ENCODE measurements at regions not wholly inside any gene's neighbourhood (a gene's known extent, or its start where the extent isn't known, plus 50 kb on each side); places are given as distances from the start of the nearest gene placed in this dataset.
"Not testable (repeated sequence)": the region's sequence is repeated elsewhere in the genome, so short reads cannot be mapped to it uniquely, and the experiment has no call there.

DNA sequence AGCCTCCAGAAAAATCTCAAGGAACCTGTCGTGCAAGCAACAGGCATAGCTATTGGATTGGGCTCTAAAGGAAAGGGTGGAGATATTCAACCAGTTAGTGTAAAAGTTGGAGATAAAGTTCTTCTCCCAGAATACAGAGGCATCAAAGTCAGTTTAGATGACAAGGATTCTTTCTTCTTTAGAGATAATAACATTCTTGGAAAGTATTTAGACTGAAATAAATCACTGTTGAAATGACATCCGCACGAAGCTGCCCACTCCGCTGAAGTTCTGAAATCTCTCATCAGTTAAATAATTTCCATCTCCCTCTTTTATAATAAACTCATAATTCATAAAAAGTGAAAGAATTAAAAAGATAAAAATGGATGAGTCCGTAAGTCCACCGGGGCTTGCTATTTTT, 1354.9 kb upstream of the TMEM132C start:
- Histone ChIP-seq H3K4me1 (ENCODE audit: insufficient read depth, low read length) (no peaks in the 10 kb centered on the region), H3K9ac (ENCODE audit: low read depth, low read length) (no peak overlapping the region), H3K36me3 (ENCODE audit: insufficient read depth, low read length) (no peaks in the 10 kb centered on the region), H3K9me3 (ENCODE audit: control insufficient read depth, insufficient read depth, low read length) (peaks cover 5% of the 10 kb centered on the region; the same call in 1 of the 2 replicates)

DNA sequence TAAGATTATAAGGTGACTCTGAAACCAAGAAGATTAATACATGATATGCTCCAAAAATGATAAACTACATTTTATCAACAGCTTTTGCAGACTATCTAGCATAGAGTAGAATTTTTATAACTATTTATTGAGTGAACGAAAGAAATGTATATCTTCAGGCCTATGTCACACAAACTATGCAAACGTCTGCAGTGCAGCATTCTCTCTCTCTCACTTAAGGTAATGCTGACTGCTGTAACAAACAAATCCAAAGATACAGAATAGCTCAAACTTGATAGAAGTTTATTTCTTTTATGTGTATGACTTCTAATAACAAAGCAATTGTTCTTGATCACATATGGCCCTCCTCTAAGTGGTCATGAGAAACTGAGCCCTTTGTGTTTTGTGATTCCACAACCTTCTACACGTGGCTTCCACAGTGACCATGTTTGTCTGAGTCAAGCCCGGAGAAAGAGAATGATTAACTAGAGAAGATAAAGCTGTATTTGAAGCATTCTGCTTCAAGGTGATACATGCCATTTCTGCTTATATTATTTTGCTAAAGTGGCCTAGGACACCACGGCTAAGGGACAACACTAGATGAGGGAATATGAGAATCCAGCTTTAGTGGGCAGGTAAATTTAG, 1352.7 kb upstream of the TMEM132C start:
- Histone ChIP-seq H3K9ac (ENCODE audit: low read depth, low read length) (no peak overlapping the region), H3K4me1 (ENCODE audit: insufficient read depth, low read length) (no peaks in the 10 kb centered on the region), H3K9me3 (ENCODE audit: control insufficient read depth, insufficient read depth, low read length) (peaks cover 5% of the 10 kb centered on the region; the same call in 1 of the 2 replicates), H3K36me3 (ENCODE audit: insufficient read depth, low read length) (no peaks in the 10 kb centered on the region)

GRCh38 chr12:126915309-126915708, 1351.7 kb upstream of the TMEM132C start:
- H3K4me1 ChIP-seq (ENCODE audit: insufficient read depth, low read length), result no peaks in the 10 kb centered on the region
- no peak overlapping the region for H3K9ac ChIP-seq (ENCODE audit: low read depth, low read length)
- H3K9me3 ChIP-seq (ENCODE audit: control insufficient read depth, insufficient read depth, low read length), result peaks cover 5% of the 10 kb centered on the region; the same call in 1 of the 2 replicates
- H3K36me3 ChIP-seq (ENCODE audit: insufficient read depth, low read length), result no peaks in the 10 kb centered on the region

- Histone ChIP-seq H3K36me3 (ENCODE audit: insufficient read depth, low read length) (no peaks in the 10 kb centered on the region), H3K9me3 (ENCODE audit: control insufficient read depth, insufficient read depth, low read length) (no peaks in the 10 kb centered on the region), H3K4me1 (ENCODE audit: insufficient read depth, low read length) (no peaks in the 10 kb centered on the region), H3K9ac (ENCODE audit: low read depth, low read length) (no peak overlapping the region)
These were observed 1340.9 kb upstream of the TMEM132C start for GRCh38 chr12:126926023-126926594.

- Histone ChIP-seq H3K36me3 (ENCODE audit: insufficient read depth, low read length) (no peaks in the 10 kb centered on the region), H3K9me3 (ENCODE audit: control insufficient read depth, insufficient read depth, low read length) (no peaks in the 10 kb centered on the region), H3K9ac (ENCODE audit: low read depth, low read length) (no peak overlapping the region), H3K4me1 (ENCODE audit: insufficient read depth, low read length) (no peaks in the 10 kb centered on the region)
These were observed 1336.7 kb upstream of the TMEM132C start for GRCh38 chr12:126930234-126930633.

DNA sequence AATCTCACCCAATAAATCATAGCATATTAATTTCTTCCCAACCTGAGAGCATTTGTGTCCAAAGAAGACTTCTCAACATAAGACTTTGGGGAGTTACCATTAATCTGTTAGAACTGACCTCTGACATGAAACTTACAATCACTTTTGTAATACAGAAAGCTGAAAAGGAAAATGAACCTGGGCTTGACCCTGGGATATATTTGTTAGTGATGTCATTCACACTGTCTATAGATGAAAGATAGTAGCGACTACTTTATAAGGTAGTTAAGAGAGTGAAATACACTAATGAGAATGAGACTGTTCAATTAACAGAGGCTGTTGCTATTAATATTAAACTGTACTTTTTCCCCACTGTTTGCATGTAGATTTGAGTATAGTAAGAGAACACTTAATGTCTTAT, 1334.8 kb upstream of the TMEM132C start:
- no peaks in the 10 kb centered on the region for H3K9me3 ChIP-seq (ENCODE audit: control insufficient read depth, insufficient read depth, low read length)
- no peak overlapping the region for H3K9ac ChIP-seq (ENCODE audit: low read depth, low read length)
- no peaks in the 10 kb centered on the region for H3K36me3 ChIP-seq (ENCODE audit: insufficient read depth, low read length)
- H3K4me1 ChIP-seq (ENCODE audit: insufficient read depth, low read length), result no peaks in the 10 kb centered on the region

DNA sequence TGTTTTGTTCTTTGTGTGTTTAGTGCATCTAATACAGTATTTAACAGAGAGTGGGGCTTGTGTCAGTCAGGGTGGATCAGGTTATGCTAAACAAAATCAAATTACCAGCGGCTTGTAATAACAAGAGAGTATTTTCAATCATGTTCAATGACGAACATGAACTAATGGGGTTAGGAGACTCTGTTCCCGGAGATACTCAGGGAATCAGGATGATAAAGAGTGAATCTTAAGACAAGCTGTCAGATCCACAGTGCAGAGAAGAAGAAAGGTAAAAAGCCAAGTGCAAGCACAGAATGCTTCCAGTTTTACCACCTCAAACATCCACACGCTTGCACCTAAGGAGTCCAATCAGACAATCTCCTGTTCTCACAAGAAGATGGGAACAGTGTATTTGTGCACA, 1331.5 kb upstream of the TMEM132C start:
- no peaks in the 10 kb centered on the region for H3K9me3 ChIP-seq (ENCODE audit: control insufficient read depth, insufficient read depth, low read length)
- H3K36me3 ChIP-seq (ENCODE audit: insufficient read depth, low read length), result no peaks in the 10 kb centered on the region
- H3K4me1 ChIP-seq (ENCODE audit: insufficient read depth, low read length), result no peaks in the 10 kb centered on the region
- no peak overlapping the region for H3K9ac ChIP-seq (ENCODE audit: low read depth, low read length)

GRCh38 chr12:126936181-126936851, 1330.7 kb upstream of the TMEM132C start:
- no peaks in the 10 kb centered on the region for H3K9me3 ChIP-seq (ENCODE audit: control insufficient read depth, insufficient read depth, low read length)
- H3K36me3 ChIP-seq (ENCODE audit: insufficient read depth, low read length), result no peaks in the 10 kb centered on the region
- H3K4me1 ChIP-seq (ENCODE audit: insufficient read depth, low read length), result no peaks in the 10 kb centered on the region
- H3K9ac ChIP-seq (ENCODE audit: low read depth, low read length), result no peak overlapping the region

GRCh38 chr12:126937431-126937830, 1329.5 kb upstream of the TMEM132C start:
- Histone ChIP-seq H3K9me3 (ENCODE audit: control insufficient read depth, insufficient read depth, low read length) (no peaks in the 10 kb centered on the region), H3K4me1 (ENCODE audit: insufficient read depth, low read length) (no peaks in the 10 kb centered on the region), H3K36me3 (ENCODE audit: insufficient read depth, low read length) (no peaks in the 10 kb centered on the region), H3K9ac (ENCODE audit: low read depth, low read length) (no peak overlapping the region)

DNA sequence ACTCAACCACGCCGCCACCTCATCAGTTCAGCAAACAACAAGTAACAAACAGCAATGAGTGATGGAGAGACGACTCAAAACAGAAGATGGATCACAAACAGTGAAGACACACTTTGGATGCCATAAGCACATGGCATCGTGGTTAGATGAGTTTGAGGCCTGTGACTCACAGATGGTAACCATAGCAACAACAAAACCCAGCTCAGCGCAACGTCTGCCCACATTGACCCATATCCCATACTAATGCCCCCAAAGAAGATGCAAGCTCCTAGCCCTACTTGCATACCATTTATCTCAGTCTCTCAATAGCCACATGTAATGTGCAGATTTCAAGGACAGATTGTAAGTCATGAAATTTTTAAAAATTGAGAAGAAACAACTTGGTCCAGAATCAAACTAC, 1322.3 kb upstream of the TMEM132C start:
- no peaks in the 10 kb centered on the region for H3K9me3 ChIP-seq (ENCODE audit: control insufficient read depth, insufficient read depth, low read length)
- H3K36me3 ChIP-seq (ENCODE audit: insufficient read depth, low read length), result no peaks in the 10 kb centered on the region
- no peak overlapping the region for H3K9ac ChIP-seq (ENCODE audit: low read depth, low read length)
- no peaks in the 10 kb centered on the region for H3K4me1 ChIP-seq (ENCODE audit: insufficient read depth, low read length)

DNA sequence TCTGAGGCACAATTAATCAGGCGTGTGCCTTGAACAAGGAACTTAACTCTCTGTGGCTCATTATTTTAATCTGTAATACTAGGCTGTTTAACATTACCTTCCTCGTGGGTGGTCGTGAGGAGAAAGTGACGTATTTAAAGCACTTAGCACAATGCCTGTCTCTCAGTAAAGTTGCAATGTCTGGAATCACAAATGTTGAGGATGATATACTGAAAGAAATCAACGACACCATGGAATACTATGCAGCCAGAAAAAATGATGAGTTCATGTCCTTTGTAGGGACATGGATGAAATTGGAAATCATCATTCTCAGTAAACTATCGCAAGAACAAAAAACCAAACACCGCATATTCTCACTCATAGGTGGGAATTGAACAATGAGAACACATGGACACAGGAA, 1320.0 kb upstream of the TMEM132C start:
- not testable (repeated sequence) for H3K9me3 ChIP-seq (ENCODE audit: control insufficient read depth, insufficient read depth, low read length); H3K36me3 ChIP-seq (ENCODE audit: insufficient read depth, low read length); H3K9ac ChIP-seq (ENCODE audit: low read depth, low read length); H3K4me1 ChIP-seq (ENCODE audit: insufficient read depth, low read length)

GRCh38 chr12:126949558-126949957, 1317.4 kb upstream of the TMEM132C start:
- Histone ChIP-seq H3K9me3 (ENCODE audit: control insufficient read depth, insufficient read depth, low read length) (no peaks in the 10 kb centered on the region), H3K36me3 (ENCODE audit: insufficient read depth, low read length) (no peaks in the 10 kb centered on the region), H3K4me1 (ENCODE audit: insufficient read depth, low read length) (no peaks in the 10 kb centered on the region), H3K9ac (ENCODE audit: low read depth, low read length) (no peak overlapping the region)

GRCh38 chr12:126950266-126950665, 1316.7 kb upstream of the TMEM132C start:
- Histone ChIP-seq H3K9ac (ENCODE audit: low read depth, low read length) (no peak overlapping the region), H3K9me3 (ENCODE audit: control insufficient read depth, insufficient read depth, low read length) (no peaks in the 10 kb centered on the region), H3K4me1 (ENCODE audit: insufficient read depth, low read length) (no peaks in the 10 kb centered on the region)

DNA sequence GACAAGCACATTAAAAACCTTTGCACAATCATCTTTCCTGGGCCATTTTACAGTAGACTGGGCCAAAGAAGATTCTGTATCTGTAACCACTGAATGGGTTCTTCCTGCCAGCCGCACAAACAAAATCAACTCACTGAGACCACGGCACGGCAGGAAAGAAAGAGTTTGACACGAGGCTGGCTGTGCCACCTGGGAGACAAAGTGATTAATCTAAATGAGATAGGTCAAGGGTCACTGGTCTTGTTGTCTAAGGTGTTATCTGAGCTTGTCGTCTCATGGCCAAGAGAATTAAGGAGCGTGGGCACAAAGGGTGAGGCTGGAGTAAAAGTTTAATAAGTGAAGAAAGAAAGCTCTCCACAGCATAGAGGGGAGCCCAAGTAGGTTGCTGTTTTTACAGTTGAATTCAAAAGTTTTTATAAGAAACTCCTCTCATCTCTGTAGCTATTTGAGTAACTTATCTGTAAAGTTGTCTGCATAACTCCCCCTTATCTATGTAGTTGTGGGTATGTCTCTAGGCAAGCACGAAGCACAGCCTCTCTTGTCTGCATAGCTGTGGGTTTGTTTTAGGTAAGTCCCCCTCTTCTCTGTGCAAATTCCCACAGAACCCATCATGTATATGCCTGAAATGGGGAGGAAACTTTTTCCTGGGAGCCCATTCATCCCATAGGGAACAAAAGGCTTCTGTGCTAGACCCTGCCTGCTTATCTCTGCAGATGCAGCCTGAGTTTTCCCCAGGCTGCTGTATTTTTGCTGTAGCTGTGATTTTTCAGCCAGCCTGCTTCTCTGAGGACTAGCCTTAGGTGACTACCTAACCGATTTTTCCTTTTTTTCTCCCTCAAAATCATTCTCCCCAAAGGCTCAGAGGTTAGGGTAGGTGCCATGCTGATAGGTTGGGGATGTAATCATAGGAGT, 1314.6 kb upstream of the TMEM132C start:
- no peaks in the 10 kb centered on the region for H3K36me3 ChIP-seq (ENCODE audit: insufficient read depth, low read length)
- no peaks in the 10 kb centered on the region for H3K9me3 ChIP-seq (ENCODE audit: control insufficient read depth, insufficient read depth, low read length)
- no peaks in the 10 kb centered on the region for H3K4me1 ChIP-seq (ENCODE audit: insufficient read depth, low read length)
- H3K9ac ChIP-seq (ENCODE audit: low read depth, low read length), result no peak overlapping the region

More at GRCh38 chr12:126950266-126950665, 1316.7 kb upstream of the TMEM132C start:
- no peaks in the 10 kb centered on the region for H3K36me3 ChIP-seq (ENCODE audit: insufficient read depth, low read length)

Data from ES-I3 (cell line).